ENCODE measurements at regions not wholly inside any gene's neighbourhood (a gene's known extent, or its start where the extent isn't known, plus 50 kb on each side); places are given as distances from the start of the nearest gene placed in this dataset.

DNA sequence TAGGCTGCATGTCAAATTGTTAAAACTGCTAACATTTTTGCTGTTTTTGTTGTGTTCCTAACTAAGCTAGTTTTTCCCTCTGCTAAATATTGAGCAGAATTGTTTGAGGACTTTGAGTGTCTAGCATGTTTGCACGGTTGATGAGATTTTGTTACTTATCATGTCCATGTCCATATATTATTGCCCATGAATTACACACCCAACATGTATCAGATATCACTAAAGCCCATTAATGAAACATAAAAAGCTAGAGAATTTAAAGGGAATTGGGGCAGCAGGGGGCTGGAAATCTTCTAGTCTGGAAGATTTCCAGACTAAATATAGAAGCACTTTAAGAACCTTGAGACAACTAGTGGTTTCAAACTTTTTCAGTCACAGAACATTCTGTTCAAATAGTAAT lies 197.7 kb downstream of the SNX10 start:
- TF ChIP-seq, protein P1, sequence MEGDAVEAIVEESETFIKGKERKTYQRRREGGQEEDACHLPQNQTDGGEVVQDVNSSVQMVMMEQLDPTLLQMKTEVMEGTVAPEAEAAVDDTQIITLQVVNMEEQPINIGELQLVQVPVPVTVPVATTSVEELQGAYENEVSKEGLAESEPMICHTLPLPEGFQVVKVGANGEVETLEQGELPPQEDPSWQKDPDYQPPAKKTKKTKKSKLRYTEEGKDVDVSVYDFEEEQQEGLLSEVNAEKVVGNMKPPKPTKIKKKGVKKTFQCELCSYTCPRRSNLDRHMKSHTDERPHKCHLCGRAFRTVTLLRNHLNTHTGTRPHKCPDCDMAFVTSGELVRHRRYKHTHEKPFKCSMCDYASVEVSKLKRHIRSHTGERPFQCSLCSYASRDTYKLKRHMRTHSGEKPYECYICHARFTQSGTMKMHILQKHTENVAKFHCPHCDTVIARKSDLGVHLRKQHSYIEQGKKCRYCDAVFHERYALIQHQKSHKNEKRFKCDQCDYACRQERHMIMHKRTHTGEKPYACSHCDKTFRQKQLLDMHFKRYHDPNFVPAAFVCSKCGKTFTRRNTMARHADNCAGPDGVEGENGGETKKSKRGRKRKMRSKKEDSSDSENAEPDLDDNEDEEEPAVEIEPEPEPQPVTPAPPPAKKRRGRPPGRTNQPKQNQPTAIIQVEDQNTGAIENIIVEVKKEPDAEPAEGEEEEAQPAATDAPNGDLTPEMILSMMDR (conservative IDR thresholded peaks at IDR 0.05; ENCODE audit: low read depth, low read length): no peak
- TF ChIP-seq EZH2 (IDR thresholded peaks at IDR 0.05; ENCODE audit: low read length, unreplicated experiment) (no peak), EZH2phosphoT487 (IDR thresholded peaks at IDR 0.05; ENCODE audit: borderline replicate concordance, low read length) (no peak)

Measured in PC-3 (cell line).